Chondrocyte (in vitro differentiated cells): ENCODE measurements at regions not wholly inside any gene's neighbourhood (a gene's known extent, or its start where the extent isn't known, plus 50 kb on each side); places are given as distances from the start of the nearest gene placed in this dataset.

Experiments
- DNase-seq: peaks from one replicate; pipeline ENCODE4 v3.0.0; 2021; ENCODE audit warnings: mixed read lengths, low spot score
- H3K27ac Mint-ChIP-seq: one replicate; pipeline ENCODE4 v1.8.0; 2021; ENCODE audit warnings: mild to moderate bottlenecking, moderate library complexity, mixed read lengths; ENCODE audit not compliant: unreplicated experiment
- H3K27me3 Mint-ChIP-seq: 2 replicates; pipeline ENCODE4 v1.8.0; 2021; ENCODE audit warnings: low read depth, mixed read lengths
- H3K36me3 Mint-ChIP-seq: 2 replicates; pipeline ENCODE4 v1.8.0; 2021; ENCODE audit warnings: low read depth, mixed read lengths
- H3K4me1 Mint-ChIP-seq: 2 replicates; pipeline ENCODE4 v1.8.0; 2021; ENCODE audit warnings: low read depth, mild to moderate bottlenecking, mixed read lengths
- H3K4me3 Mint-ChIP-seq: one replicate; pipeline ENCODE4 v1.8.0; 2021; ENCODE audit warnings: mild to moderate bottlenecking, moderate library complexity, mixed read lengths; ENCODE audit not compliant: unreplicated experiment
- H3K9me3 Mint-ChIP-seq: 2 replicates; pipeline ENCODE4 v1.8.0; 2021; ENCODE audit warnings: low read depth, mixed read lengths
- CTCF ChIP-seq: fragments of 200-600 bp; sonication (generic); IDR thresholded peaks from 2 replicates; pipeline ENCODE4 v1.5.0; 2021; ENCODE audit warnings: antibody characterized with exemption, mild to moderate bottlenecking, moderate library complexity

DNA sequence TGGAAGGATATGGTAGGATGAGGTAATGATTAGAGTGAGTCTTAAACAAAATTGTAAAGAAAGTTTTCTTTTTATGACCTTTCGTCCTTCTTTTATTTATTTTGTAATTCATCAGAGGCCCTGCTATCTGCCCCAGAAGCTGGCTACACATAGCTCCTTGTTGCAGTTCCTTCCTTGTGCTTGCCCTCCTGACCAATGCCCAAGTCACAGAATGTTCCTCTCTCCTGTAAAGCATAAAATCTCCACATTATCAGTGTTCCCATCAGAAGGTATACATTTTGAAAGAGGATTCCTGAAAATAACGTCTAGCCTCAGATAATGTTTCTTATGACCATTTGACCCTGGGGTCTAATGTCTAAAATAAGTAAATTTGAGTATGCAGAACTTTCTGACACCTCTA lies 78.3 kb downstream of the RND3 start:
- H3K4me1 Mint-ChIP-seq = peaks cover 40% of the 10 kb centered on the region
- no peaks in the 10 kb centered on the region for H3K36me3 Mint-ChIP-seq
- no peaks in the 10 kb centered on the region for H3K27me3 Mint-ChIP-seq
- no peak overlapping the region for H3K4me3 Mint-ChIP-seq
- peak overlapping the region; percentile 33 for H3K27ac Mint-ChIP-seq
- H3K9me3 Mint-ChIP-seq = no peaks in the 10 kb centered on the region
- DNase-seq = no peak
- TF ChIP-seq CTCF = no peak

GRCh38 chr2:150404147-150404546 lies 83.3 kb downstream of the RND3 start:
- peaks cover 6% of the 10 kb centered on the region for H3K9me3 Mint-ChIP-seq
- DNase-seq = no peak
- no peak for TF ChIP-seq CTCF
- no peaks in the 10 kb centered on the region for H3K27me3 Mint-ChIP-seq
- H3K36me3 Mint-ChIP-seq = no peaks in the 10 kb centered on the region
- H3K27ac Mint-ChIP-seq = no peak overlapping the region
- peaks cover 37% of the 10 kb centered on the region for H3K4me1 Mint-ChIP-seq
- no peak overlapping the region for H3K4me3 Mint-ChIP-seq

DNA sequence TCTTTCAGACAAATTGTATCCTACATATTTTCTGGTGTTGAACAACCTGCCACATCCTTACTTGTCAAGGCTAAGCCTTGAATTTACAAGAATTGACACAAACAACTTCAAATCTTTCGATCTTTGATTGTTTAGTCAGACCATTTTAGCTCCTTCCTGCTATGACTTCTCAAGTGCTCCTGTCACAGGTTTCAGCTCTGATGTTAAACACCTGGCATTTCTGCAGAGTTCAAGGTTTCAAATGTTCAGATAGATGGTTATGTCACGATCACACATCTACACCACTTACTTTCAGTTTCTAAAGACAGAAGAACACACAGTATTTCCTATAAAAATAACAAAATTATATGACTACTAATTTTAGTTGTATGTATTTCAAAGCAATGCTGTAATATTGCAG lies 84.0 kb downstream of the RND3 start:
- no peaks in the 10 kb centered on the region for H3K27me3 Mint-ChIP-seq
- no peak overlapping the region for H3K27ac Mint-ChIP-seq
- no peak for TF ChIP-seq CTCF

DNA sequence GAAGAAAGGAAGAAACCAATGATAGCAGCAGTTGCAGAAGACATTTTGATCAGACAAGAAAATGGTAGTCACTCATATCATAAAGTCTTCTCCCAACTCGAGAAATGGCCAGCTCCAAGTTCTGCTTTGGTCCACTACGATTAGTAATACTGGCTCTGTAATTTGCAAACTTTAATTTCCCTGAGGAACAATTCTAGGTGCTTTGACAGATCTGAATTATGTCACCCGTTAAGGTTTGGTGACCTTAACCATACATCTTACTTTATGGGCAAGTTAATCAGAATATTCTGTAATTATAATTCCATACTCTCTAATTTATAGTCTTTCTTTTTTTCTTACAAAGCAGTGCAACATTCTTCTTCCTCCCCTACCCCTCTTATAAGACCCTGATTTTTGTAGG lies 84.5 kb downstream of the RND3 start:
- no peak for DNase-seq
- H3K4me3 Mint-ChIP-seq = no peak overlapping the region

More for the DNA sequence above, 84.0 kb downstream of the RND3 start:
- no peak for DNase-seq
- H3K36me3 Mint-ChIP-seq = no peaks in the 10 kb centered on the region
- peaks cover 31% of the 10 kb centered on the region for H3K4me1 Mint-ChIP-seq
- no peak overlapping the region for H3K4me3 Mint-ChIP-seq
- peaks cover 6% of the 10 kb centered on the region for H3K9me3 Mint-ChIP-seq

GRCh38 chr2:150400849-150401248 lies 86.6 kb downstream of the RND3 start:
- H3K4me1 Mint-ChIP-seq = peaks cover 28% of the 10 kb centered on the region
- TF ChIP-seq CTCF = no peak
- H3K4me3 Mint-ChIP-seq = no peak overlapping the region
- H3K27ac Mint-ChIP-seq = no peak overlapping the region
- H3K36me3 Mint-ChIP-seq = no peaks in the 10 kb centered on the region
- no peaks in the 10 kb centered on the region for H3K27me3 Mint-ChIP-seq
- no peak for DNase-seq
- H3K9me3 Mint-ChIP-seq = peaks cover 6% of the 10 kb centered on the region

More for the DNA sequence above, 84.5 kb downstream of the RND3 start:
- H3K36me3 Mint-ChIP-seq = no peaks in the 10 kb centered on the region
- peaks cover 31% of the 10 kb centered on the region for H3K4me1 Mint-ChIP-seq
- no peak overlapping the region for H3K27ac Mint-ChIP-seq
- no peaks in the 10 kb centered on the region for H3K27me3 Mint-ChIP-seq
- H3K9me3 Mint-ChIP-seq = peaks cover 6% of the 10 kb centered on the region
- TF ChIP-seq CTCF = no peak
